ENCODE measurements at regions not wholly inside any gene's neighbourhood (a gene's known extent, or its start where the extent isn't known, plus 50 kb on each side); places are given as distances from the start of the nearest gene placed in this dataset.

DNA sequence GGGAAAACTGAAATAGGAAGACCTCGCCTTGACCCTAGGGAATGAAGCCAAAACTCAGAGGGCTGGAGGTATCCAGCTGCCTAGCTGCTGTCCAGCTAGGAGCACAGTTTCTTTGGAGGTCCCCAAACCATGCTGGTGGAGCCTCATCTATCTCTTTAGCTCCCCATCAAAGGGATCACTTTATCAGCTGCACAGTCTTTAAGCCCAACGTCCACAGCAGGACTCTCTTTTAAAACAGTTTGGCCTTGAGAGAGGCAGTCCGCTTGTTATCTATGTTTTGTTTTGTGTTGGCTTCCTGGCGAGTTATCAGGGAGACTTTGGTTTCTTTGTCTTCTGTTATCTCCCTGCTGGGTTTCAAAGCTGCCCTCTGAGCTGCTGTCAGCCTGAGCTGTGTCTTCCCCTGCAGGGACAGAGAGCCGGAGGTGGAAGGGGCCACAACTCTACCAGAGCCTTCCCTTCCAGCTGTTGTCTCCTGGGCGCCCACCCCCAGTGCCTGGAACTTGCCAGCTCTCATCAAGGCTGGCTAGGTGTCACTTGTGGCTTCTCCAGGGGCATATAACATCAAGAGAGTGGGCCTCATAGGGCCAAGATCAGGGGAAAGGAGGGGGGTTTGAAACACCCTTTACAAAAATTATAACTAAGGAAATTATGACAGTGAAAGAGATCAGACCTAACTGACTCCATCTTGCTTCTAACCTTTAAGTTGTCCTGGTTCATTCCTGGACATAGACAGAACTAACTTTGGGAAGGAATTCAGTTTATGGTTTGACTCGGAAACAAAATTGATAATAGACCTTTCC lies 61.4 kb upstream of the C15orf39 start (continued):
- TF ChIP-seq, protein P1, sequence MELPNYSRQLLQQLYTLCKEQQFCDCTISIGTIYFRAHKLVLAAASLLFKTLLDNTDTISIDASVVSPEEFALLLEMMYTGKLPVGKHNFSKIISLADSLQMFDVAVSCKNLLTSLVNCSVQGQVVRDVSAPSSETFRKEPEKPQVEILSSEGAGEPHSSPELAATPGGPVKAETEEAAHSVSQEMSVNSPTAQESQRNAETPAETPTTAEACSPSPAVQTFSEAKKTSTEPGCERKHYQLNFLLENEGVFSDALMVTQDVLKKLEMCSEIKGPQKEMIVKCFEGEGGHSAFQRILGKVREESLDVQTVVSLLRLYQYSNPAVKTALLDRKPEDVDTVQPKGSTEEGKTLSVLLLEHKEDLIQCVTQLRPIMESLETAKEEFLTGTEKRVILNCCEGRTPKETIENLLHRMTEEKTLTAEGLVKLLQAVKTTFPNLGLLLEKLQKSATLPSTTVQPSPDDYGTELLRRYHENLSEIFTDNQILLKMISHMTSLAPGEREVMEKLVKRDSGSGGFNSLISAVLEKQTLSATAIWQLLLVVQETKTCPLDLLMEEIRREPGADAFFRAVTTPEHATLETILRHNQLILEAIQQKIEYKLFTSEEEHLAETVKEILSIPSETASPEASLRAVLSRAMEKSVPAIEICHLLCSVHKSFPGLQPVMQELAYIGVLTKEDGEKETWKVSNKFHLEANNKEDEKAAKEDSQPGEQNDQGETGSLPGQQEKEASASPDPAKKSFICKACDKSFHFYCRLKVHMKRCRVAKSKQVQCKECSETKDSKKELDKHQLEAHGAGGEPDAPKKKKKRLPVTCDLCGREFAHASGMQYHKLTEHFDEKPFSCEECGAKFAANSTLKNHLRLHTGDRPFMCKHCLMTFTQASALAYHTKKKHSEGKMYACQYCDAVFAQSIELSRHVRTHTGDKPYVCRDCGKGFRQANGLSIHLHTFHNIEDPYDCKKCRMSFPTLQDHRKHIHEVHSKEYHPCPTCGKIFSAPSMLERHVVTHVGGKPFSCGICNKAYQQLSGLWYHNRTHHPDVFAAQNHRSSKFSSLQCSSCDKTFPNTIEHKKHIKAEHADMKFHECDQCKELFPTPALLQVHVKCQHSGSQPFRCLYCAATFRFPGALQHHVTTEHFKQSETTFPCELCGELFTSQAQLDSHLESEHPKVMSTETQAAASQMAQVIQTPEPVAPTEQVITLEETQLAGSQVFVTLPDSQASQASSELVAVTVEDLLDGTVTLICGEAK (IDR thresholded peaks at IDR 0.05): no peak
- TF ChIP-seq, protein P1 (CRISPR knock-in tag; IDR thresholded peaks at IDR 0.05): peak; percentile 47; the same call in 1 of the 2 replicates
- TF ChIP-seq ARID3A (IDR thresholded peaks at IDR 0.05; ENCODE audit: low read depth, low read length) (0 out of 2 replicates have a peak, but pooled peaks have one; percentile 36), ZNF292 (CRISPR knock-in tag; IDR thresholded peaks at IDR 0.05; ENCODE audit: borderline replicate concordance, low read depth) (peak; percentile 99), ZNF552 (CRISPR knock-in tag; IDR thresholded peaks at IDR 0.05; ENCODE audit: borderline replicate concordance) (no peak; the same call in 1 of the 2 replicates), PHF5A (CRISPR knock-in tag; IDR thresholded peaks at IDR 0.05; ENCODE audit: low read depth, unreplicated experiment) (no peak), ZNF17 (CRISPR knock-in tag; IDR thresholded peaks at IDR 0.05) (no peak), ATM (IDR thresholded peaks at IDR 0.05; ENCODE audit: borderline replicate concordance) (no peak), DR1 (CRISPR knock-in tag; IDR thresholded peaks at IDR 0.05) (no peak), ZBTB4 (CRISPR knock-in tag; IDR thresholded peaks at IDR 0.05; ENCODE audit: borderline replicate concordance) (peak; percentile 81; the same call in 1 of the 2 replicates), MED1 (CRISPR knock-in tag; IDR thresholded peaks at IDR 0.05) (peak; percentile 97)

Data from HepG2 (cell line).